Ammon's horn (tissue), 1 donor: ENCODE measurements at regions not wholly inside any gene's neighbourhood (a gene's known extent, or its start where the extent isn't known, plus 50 kb on each side); places are given as distances from the start of the nearest gene placed in this dataset.
"Not testable (repeated sequence)": the region's sequence is repeated elsewhere in the genome, so short reads cannot be mapped to it uniquely, and the experiment has no call there.

ENCODE experiments used
- DNase-seq: peaks from one replicate; pipeline ENCODE4 v3.0.0-alpha.2; 2016; ENCODE audit warnings: low spot score

GRCh38 chr1:96183928-96184327 lies 537.7 kb upstream of the PTBP2 start:
- DNase-seq: no peak

- DNase-seq: no peak
Measured at GRCh38 chr1:96185181-96185580, 536.4 kb upstream of the PTBP2 start.

- DNase-seq: no peak
Measured at GRCh38 chr1:96187020-96187419, 534.6 kb upstream of the PTBP2 start.

- no peak for DNase-seq
Measured at GRCh38 chr1:96191165-96191564, 530.4 kb upstream of the PTBP2 start.

GRCh38 chr1:96206451-96206850 lies 515.1 kb upstream of the PTBP2 start:
- peak; percentile 68 for DNase-seq

- DNase-seq: no peak
Measured at GRCh38 chr1:96207936-96208335, 513.6 kb upstream of the PTBP2 start.

GRCh38 chr1:96208428-96208827 lies 513.2 kb upstream of the PTBP2 start:
- DNase-seq: no peak

GRCh38 chr1:96210054-96210453 lies 511.5 kb upstream of the PTBP2 start:
- DNase-seq: no peak

- DNase-seq: no peak
Measured at GRCh38 chr1:96211202-96211601, 510.4 kb upstream of the PTBP2 start.

- no peak for DNase-seq
Measured at GRCh38 chr1:96214982-96215381, 506.6 kb upstream of the PTBP2 start.

GRCh38 chr1:96220651-96221050 lies 500.9 kb upstream of the PTBP2 start:
- DNase-seq: no peak

- no peak for DNase-seq
Measured at GRCh38 chr1:96222701-96223100, 498.9 kb upstream of the PTBP2 start.

- DNase-seq: not testable (repeated sequence)
Measured at GRCh38 chr1:96224229-96224628, 497.4 kb upstream of the PTBP2 start.

- DNase-seq: no peak
Measured at GRCh38 chr1:96233422-96233821, 488.2 kb upstream of the PTBP2 start.

GRCh38 chr1:96234299-96234698 lies 487.3 kb upstream of the PTBP2 start:
- no peak for DNase-seq

GRCh38 chr1:96236156-96236739 lies 485.3 kb upstream of the PTBP2 start:
- peak; percentile 78 for DNase-seq

GRCh38 chr1:96238426-96238825 lies 483.2 kb upstream of the PTBP2 start:
- no peak for DNase-seq

GRCh38 chr1:96240438-96240837 lies 481.1 kb upstream of the PTBP2 start:
- DNase-seq: no peak

GRCh38 chr1:96253246-96254035 lies 468.1 kb upstream of the PTBP2 start:
- no peak for DNase-seq

GRCh38 chr1:96256130-96256790 lies 465.3 kb upstream of the PTBP2 start:
- DNase-seq: no peak

- DNase-seq: no peak
Measured at GRCh38 chr1:96259399-96259798, 462.2 kb upstream of the PTBP2 start.

GRCh38 chr1:96281491-96281890 lies 440.1 kb upstream of the PTBP2 start:
- no peak for DNase-seq

- DNase-seq: no peak
Measured at GRCh38 chr1:96290033-96290432, 431.6 kb upstream of the PTBP2 start.
